Panc1 (cell line): ENCODE measurements at regions not wholly inside any gene's neighbourhood (a gene's known extent, or its start where the extent isn't known, plus 50 kb on each side); places are given as distances from the start of the nearest gene placed in this dataset.

Experiments
- ATAC-seq: fragments of 200-7000 bp; cut with Tn5 transposase; 2 replicates; pipeline ENCODE4 v1.9.1; 2020; ENCODE audit warnings: mild to moderate bottlenecking, moderate library complexity
- BruUV-seq: library from RNA; stranded (reverse); fragments of 400-500 nt; replicated peaks from 2 replicates; lab custom pipeline; 2021; lab: Mats Ljungman, UMichigan
- CTCF ChIA-PET: fragments of 300-600 bp; sonication (Branson Sonifier 250); formaldehyde crosslinking; loops from one replicate; lab custom pipeline; 2022; ENCODE audit warnings: antibody characterized with exemption; lab: Charles Lee
- POLR2A ChIA-PET: fragments of 300-600 bp; sonication (Branson Sonifier 250); formaldehyde crosslinking; loops from one replicate; lab custom pipeline; 2022; ENCODE audit warnings: antibody characterized with exemption; lab: Charles Lee
- DNase-seq: peaks from one replicate; pipeline ENCODE4 v3.0.0-alpha.2; 2010; ENCODE audit warnings: low read depth, low spot score
- H3K27ac ChIP-seq: 2 replicates; pipeline ENCODE4 v1.5.1; 2011; ENCODE audit warnings: mild to moderate bottlenecking, low read length, inconsistent platforms
- H3K27me3 ChIP-seq: fragments of 200-500 bp; sonication (Bioruptor generic); 2 replicates; pipeline ENCODE4 v1.6.0; 2014; ENCODE audit warnings: low read length, inconsistent platforms; ENCODE audit not compliant: control insufficient read depth, insufficient read depth
- H3K36me3 ChIP-seq: fragments of 200-500 bp; sonication (Bioruptor generic); 2 replicates; pipeline ENCODE4 v1.5.1; 2014; ENCODE audit warnings: inconsistent platforms, mild to moderate bottlenecking, low read length, moderate library complexity; ENCODE audit not compliant: control insufficient read depth, insufficient read depth
- H3K4me1 ChIP-seq: 2 replicates; pipeline ENCODE4 v1.5.1; 2011; ENCODE audit warnings: inconsistent platforms, mild to moderate bottlenecking, low read length, moderate library complexity; ENCODE audit not compliant: control insufficient read depth, insufficient read depth
- H3K4me3 ChIP-seq, 2 experiments: 2 replicates each; pipeline ENCODE4 v1.5.1; 2011 to 2012; ENCODE audit warnings: low read depth in 2 of 2, low read length in 2 of 2, mild to moderate bottlenecking in 2 of 2, inconsistent platforms in 1 of 2, moderate library complexity in 1 of 2
- H3K9me3 ChIP-seq: fragments of 200-500 bp; sonication (Bioruptor generic); 2 replicates; pipeline ENCODE4 v1.5.1; 2014; ENCODE audit warnings: low read depth, mild to moderate bottlenecking, inconsistent platforms, low read length, moderate library complexity; ENCODE audit not compliant: control insufficient read depth, insufficient read depth
- POLR2AphosphoS5 ChIP-seq: IDR thresholded peaks from 2 replicates; pipeline ENCODE4 v1.6.1; 2012; ENCODE audit warnings: mild to moderate bottlenecking, low read depth, low read length, moderate library complexity
- SIN3A ChIP-seq: IDR thresholded peaks from 2 replicates; pipeline ENCODE4 v1.6.1; 2012; ENCODE audit warnings: low read depth, mild to moderate bottlenecking, low read length, moderate library complexity, borderline replicate concordance; ENCODE audit not compliant: insufficient read depth
- TCF7L2 ChIP-seq: IDR thresholded peaks from 2 replicates; pipeline ENCODE4 v1.6.1; 2011; ENCODE audit warnings: mild to moderate bottlenecking, low read depth, low read length, inconsistent platforms
- in situ Hi-C: cut with HindIII; loops from 2 replicates; pipeline ENCODE4 v1.10.0; 2016; ENCODE audit warnings: low sequenced_read_pairs, low pct_unique_long_range_greater_than_20kb
- intact Hi-C: fragments of 100-400 bp; cut with micrococcal nuclease; formaldehyde crosslinking; loops from one replicate; pipeline ENCODE4 v1.10.0; 2022; ENCODE audit not compliant: unreplicated experiment
- TF ChIP-seq, protein P1 (sequence below): fragments of 450-650 bp; IDR thresholded peaks from 2 replicates; pipeline ENCODE4 v1.5.1; 2017; ENCODE audit warnings: mild to moderate bottlenecking
- TF ChIP-seq, protein P2 (sequence below), 2 experiments: IDR thresholded peaks; 2 replicates each; pipeline ENCODE4 v1.6.1; 2011 to 2012; ENCODE audit warnings: low read depth in 2 of 2, control low read depth in 1 of 2, low read length in 1 of 2, mild to moderate bottlenecking in 1 of 2, moderate library complexity in 1 of 2; ENCODE audit not compliant: insufficient read depth in 1 of 2

DNA sequence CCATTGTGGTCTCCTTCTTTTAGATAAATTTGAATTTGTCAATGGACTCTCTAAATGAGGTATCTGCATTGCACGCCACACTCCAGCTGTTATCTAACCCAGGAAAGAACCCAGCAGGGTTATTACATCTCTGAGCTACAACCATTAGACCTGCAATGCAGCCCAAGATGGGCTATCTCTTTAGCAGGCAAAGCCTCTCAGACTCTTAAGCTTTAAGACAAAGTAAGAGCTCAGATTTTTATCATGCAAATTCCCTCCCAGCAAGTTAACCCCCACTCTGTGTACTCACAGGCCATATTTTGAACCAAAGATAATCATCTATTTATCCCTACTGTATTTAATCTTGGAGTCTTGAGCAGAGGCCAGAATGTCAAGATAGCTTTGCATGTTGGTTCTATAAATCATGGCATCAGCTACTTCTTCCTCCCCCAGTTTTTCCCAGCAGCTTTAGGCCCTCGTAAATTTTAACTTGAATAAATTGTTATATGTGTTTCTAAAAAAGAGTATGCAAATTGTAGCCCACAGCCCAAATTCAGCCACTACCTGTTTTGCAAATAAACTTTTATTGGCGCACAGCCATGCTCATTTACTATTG lies 273.7 kb upstream of the PKDCC start:
- no peak overlapping the region for H3K4me3 ChIP-seq
- ATAC-seq (no peak), DNase-seq (no peak)
- no peaks in the 10 kb centered on the region for H3K4me1 ChIP-seq
- POLR2A ChIA-PET: no interaction called here
- H3K36me3 ChIP-seq: no peaks in the 10 kb centered on the region
- intact Hi-C loops (no loop called here), in situ Hi-C loops (no loop called here)
- H3K9me3 ChIP-seq: no peaks in the 10 kb centered on the region
- peaks cover 16% of the 10 kb centered on the region for H3K27me3 ChIP-seq
- TF ChIP-seq SIN3A: no peak
- no peak for TF ChIP-seq TCF7L2
- TF ChIP-seq, protein P1, sequence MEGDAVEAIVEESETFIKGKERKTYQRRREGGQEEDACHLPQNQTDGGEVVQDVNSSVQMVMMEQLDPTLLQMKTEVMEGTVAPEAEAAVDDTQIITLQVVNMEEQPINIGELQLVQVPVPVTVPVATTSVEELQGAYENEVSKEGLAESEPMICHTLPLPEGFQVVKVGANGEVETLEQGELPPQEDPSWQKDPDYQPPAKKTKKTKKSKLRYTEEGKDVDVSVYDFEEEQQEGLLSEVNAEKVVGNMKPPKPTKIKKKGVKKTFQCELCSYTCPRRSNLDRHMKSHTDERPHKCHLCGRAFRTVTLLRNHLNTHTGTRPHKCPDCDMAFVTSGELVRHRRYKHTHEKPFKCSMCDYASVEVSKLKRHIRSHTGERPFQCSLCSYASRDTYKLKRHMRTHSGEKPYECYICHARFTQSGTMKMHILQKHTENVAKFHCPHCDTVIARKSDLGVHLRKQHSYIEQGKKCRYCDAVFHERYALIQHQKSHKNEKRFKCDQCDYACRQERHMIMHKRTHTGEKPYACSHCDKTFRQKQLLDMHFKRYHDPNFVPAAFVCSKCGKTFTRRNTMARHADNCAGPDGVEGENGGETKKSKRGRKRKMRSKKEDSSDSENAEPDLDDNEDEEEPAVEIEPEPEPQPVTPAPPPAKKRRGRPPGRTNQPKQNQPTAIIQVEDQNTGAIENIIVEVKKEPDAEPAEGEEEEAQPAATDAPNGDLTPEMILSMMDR: no peak
- TF ChIP-seq POLR2AphosphoS5: no peak
- CTCF ChIA-PET: no interaction called here
- no TSS peak for BruUV-seq
- no peak overlapping the region for H3K27ac ChIP-seq

DNA sequence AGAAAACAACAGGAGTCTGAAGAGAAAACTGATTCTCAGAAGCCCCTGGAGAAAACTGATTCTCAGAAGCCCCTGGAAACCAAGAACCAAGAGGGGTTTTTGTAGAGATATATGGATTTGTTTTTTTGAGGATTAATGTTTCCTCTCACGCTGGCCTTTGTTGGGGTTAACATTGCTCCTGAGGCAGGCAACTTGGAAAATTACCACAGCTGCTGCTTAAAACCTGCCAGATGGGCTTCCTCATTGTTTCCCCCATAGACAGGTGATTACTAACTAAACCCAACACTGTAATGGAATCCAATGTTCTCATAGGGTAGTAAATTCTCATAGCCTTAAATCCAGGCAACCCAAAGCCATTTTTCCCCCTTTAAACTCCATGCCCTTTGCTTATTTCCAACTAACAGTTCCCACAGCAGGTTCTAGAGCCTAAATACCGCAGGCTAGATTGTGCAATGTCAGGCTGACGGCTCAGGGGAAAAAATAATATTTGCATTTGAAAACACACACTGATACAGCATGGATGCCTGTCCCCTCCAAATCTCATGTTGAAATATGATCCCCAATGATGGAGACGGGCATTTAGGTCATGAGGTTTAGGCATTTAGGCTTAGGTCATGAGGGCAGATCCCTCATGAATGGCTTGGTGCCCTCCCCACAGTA lies 272.3 kb upstream of the PKDCC start:
- BruUV-seq: no TSS peak
- intact Hi-C loops: no loop called here
- no peak for ATAC-seq
- Histone ChIP-seq H3K36me3 (no peaks in the 10 kb centered on the region), H3K27ac (no peak overlapping the region), H3K9me3 (no peaks in the 10 kb centered on the region), H3K4me1 (no peaks in the 10 kb centered on the region), H3K4me3 (no peak overlapping the region), H3K27me3 (peaks cover 7% of the 10 kb centered on the region)
- TF ChIP-seq, protein P1: no peak
- TF ChIP-seq POLR2AphosphoS5: no peak
- TF ChIP-seq TCF7L2: no peak
- TF ChIP-seq, protein P2, sequence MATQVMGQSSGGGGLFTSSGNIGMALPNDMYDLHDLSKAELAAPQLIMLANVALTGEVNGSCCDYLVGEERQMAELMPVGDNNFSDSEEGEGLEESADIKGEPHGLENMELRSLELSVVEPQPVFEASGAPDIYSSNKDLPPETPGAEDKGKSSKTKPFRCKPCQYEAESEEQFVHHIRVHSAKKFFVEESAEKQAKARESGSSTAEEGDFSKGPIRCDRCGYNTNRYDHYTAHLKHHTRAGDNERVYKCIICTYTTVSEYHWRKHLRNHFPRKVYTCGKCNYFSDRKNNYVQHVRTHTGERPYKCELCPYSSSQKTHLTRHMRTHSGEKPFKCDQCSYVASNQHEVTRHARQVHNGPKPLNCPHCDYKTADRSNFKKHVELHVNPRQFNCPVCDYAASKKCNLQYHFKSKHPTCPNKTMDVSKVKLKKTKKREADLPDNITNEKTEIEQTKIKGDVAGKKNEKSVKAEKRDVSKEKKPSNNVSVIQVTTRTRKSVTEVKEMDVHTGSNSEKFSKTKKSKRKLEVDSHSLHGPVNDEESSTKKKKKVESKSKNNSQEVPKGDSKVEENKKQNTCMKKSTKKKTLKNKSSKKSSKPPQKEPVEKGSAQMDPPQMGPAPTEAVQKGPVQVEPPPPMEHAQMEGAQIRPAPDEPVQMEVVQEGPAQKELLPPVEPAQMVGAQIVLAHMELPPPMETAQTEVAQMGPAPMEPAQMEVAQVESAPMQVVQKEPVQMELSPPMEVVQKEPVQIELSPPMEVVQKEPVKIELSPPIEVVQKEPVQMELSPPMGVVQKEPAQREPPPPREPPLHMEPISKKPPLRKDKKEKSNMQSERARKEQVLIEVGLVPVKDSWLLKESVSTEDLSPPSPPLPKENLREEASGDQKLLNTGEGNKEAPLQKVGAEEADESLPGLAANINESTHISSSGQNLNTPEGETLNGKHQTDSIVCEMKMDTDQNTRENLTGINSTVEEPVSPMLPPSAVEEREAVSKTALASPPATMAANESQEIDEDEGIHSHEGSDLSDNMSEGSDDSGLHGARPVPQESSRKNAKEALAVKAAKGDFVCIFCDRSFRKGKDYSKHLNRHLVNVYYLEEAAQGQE (IDR thresholded peaks at IDR 0.05; ENCODE audit: insufficient read depth in 1 of 2, low read depth in 2 of 2, low read length in 1 of 2): no peak
- no peak for TF ChIP-seq SIN3A
- ChIA-PET POLR2A (no interaction called here), CTCF (interaction anchor here (0.5 kb wide), 1 partner anchor 106 kb away, joined by 5 read pairs; no protein-coding TSS in a partner anchor)
- in situ Hi-C loops: no loop called here
- no peak for DNase-seq
